ENCODE measurements at regions not wholly inside any gene's neighbourhood (a gene's known extent, or its start where the extent isn't known, plus 50 kb on each side); places are given as distances from the start of the nearest gene placed in this dataset.

GRCh38 chr6:22784601-22785410, 215.4 kb downstream of the HDGFL1 start:
- TF ChIP-seq GATA2 (IDR thresholded peaks at IDR 0.05; ENCODE audit: low read depth, low read length): no peak
- no peak for TF ChIP-seq GATA3 (IDR thresholded peaks at IDR 0.05; ENCODE audit: low read depth, low read length)

- TF ChIP-seq GATA2 (IDR thresholded peaks at IDR 0.05; ENCODE audit: low read depth, low read length) (no peak), GATA3 (IDR thresholded peaks at IDR 0.05; ENCODE audit: low read depth, low read length) (no peak)
These were observed 218.7 kb downstream of the HDGFL1 start for GRCh38 chr6:22788038-22788437.

- TF ChIP-seq GATA2 (IDR thresholded peaks at IDR 0.05; ENCODE audit: low read depth, low read length) (no peak), GATA3 (IDR thresholded peaks at IDR 0.05; ENCODE audit: low read depth, low read length) (no peak)
These were observed 219.9 kb downstream of the HDGFL1 start for GRCh38 chr6:22789315-22789714.

- TF ChIP-seq GATA2 (IDR thresholded peaks at IDR 0.05; ENCODE audit: low read depth, low read length) (no peak), GATA3 (IDR thresholded peaks at IDR 0.05; ENCODE audit: low read depth, low read length) (no peak)
These were observed 225.5 kb downstream of the HDGFL1 start for GRCh38 chr6:22794844-22795243.

GRCh38 chr6:22800451-22800850, 231.1 kb downstream of the HDGFL1 start:
- TF ChIP-seq GATA3 (IDR thresholded peaks at IDR 0.05; ENCODE audit: low read depth, low read length): no peak

- TF ChIP-seq GATA2 (IDR thresholded peaks at IDR 0.05; ENCODE audit: low read depth, low read length): no peak
- TF ChIP-seq GATA3 (IDR thresholded peaks at IDR 0.05; ENCODE audit: low read depth, low read length): no peak
These were observed 232.5 kb downstream of the HDGFL1 start for GRCh38 chr6:22801831-22802230.

- TF ChIP-seq GATA2 (IDR thresholded peaks at IDR 0.05; ENCODE audit: low read depth, low read length): no peak
- no peak for TF ChIP-seq GATA3 (IDR thresholded peaks at IDR 0.05; ENCODE audit: low read depth, low read length)
These were observed 235.4 kb downstream of the HDGFL1 start for GRCh38 chr6:22804620-22805261.

- TF ChIP-seq GATA2 (IDR thresholded peaks at IDR 0.05; ENCODE audit: low read depth, low read length) (no peak), GATA3 (IDR thresholded peaks at IDR 0.05; ENCODE audit: low read depth, low read length) (no peak)
These were observed 237.9 kb downstream of the HDGFL1 start for GRCh38 chr6:22807261-22807660.

GRCh38 chr6:22807818-22808217, 238.5 kb downstream of the HDGFL1 start:
- no peak for TF ChIP-seq GATA3 (IDR thresholded peaks at IDR 0.05; ENCODE audit: low read depth, low read length)
- TF ChIP-seq GATA2 (IDR thresholded peaks at IDR 0.05; ENCODE audit: low read depth, low read length): no peak

- no peak for TF ChIP-seq GATA2 (IDR thresholded peaks at IDR 0.05; ENCODE audit: low read depth, low read length)
- no peak for TF ChIP-seq GATA3 (IDR thresholded peaks at IDR 0.05; ENCODE audit: low read depth, low read length)
These were observed 239.1 kb downstream of the HDGFL1 start for GRCh38 chr6:22808466-22808865.

- no peak for TF ChIP-seq GATA3 (IDR thresholded peaks at IDR 0.05; ENCODE audit: low read depth, low read length)
- TF ChIP-seq GATA2 (IDR thresholded peaks at IDR 0.05; ENCODE audit: low read depth, low read length): no peak
These were observed 240.0 kb downstream of the HDGFL1 start for GRCh38 chr6:22809370-22809769.

GRCh38 chr6:22819209-22819608, 249.8 kb downstream of the HDGFL1 start:
- TF ChIP-seq GATA3 (IDR thresholded peaks at IDR 0.05; ENCODE audit: low read depth, low read length): no peak

GRCh38 chr6:22821664-22822320, 252.4 kb downstream of the HDGFL1 start:
- no peak for TF ChIP-seq GATA2 (IDR thresholded peaks at IDR 0.05; ENCODE audit: low read depth, low read length)
- TF ChIP-seq GATA3 (IDR thresholded peaks at IDR 0.05; ENCODE audit: low read depth, low read length): no peak

- no peak for TF ChIP-seq GATA2 (IDR thresholded peaks at IDR 0.05; ENCODE audit: low read depth, low read length)
- no peak for TF ChIP-seq GATA3 (IDR thresholded peaks at IDR 0.05; ENCODE audit: low read depth, low read length)
These were observed 255.8 kb downstream of the HDGFL1 start for GRCh38 chr6:22825210-22825609.

- TF ChIP-seq GATA2 (IDR thresholded peaks at IDR 0.05; ENCODE audit: low read depth, low read length): no peak
These were observed 257.6 kb downstream of the HDGFL1 start for GRCh38 chr6:22826961-22827360.
